Activated CD8-positive, alpha-beta memory T cell treated with anti-CD3 and anti-CD28 coated beads, Interleukin-2, amount 10 ng/mL, durations not matched to agents 7 days and 5 days (primary cell): ENCODE measurements at regions not wholly inside any gene's neighbourhood (a gene's known extent, or its start where the extent isn't known, plus 50 kb on each side); places are given as distances from the start of the nearest gene placed in this dataset.
"Not testable (repeated sequence)": the region's sequence is repeated elsewhere in the genome, so short reads cannot be mapped to it uniquely, and the experiment has no call there.

Experiments
- ATAC-seq: fragments of 150-1000 bp; cut with Tn5 transposase; one replicate; pipeline ENCODE4 v1.10.0; 2021; ENCODE audit warnings: moderate library complexity
- CTCF ChIA-PET: fragments of 350-600 bp; sonication (Branson Sonifier 250); formaldehyde crosslinking; loops from one replicate; lab custom pipeline; 2021; ENCODE audit warnings: antibody characterized with exemption; lab: Charles Lee
- DNase-seq: peaks from one replicate; pipeline ENCODE4 v3.0.0-alpha.2; 2020
- H3K27ac Mint-ChIP-seq: one replicate; pipeline ENCODE4 v1.8.0; 2021; ENCODE audit warnings: mild to moderate bottlenecking, mixed read lengths
- H3K27me3 Mint-ChIP-seq: one replicate; pipeline ENCODE4 v1.8.0; 2021; ENCODE audit warnings: mixed read lengths
- H3K36me3 Mint-ChIP-seq: one replicate; pipeline ENCODE4 v1.8.0; 2021; ENCODE audit warnings: mild to moderate bottlenecking, mixed read lengths
- H3K4me1 Mint-ChIP-seq: one replicate; pipeline ENCODE4 v1.8.0; 2021; ENCODE audit warnings: mixed read lengths
- H3K4me3 Mint-ChIP-seq: one replicate; pipeline ENCODE4 v1.8.0; 2021; ENCODE audit warnings: mild to moderate bottlenecking, moderate library complexity, mixed read lengths
- H3K9me3 Mint-ChIP-seq: one replicate; pipeline ENCODE4 v1.8.0; 2022; ENCODE audit warnings: low read depth, mixed read lengths

DNA sequence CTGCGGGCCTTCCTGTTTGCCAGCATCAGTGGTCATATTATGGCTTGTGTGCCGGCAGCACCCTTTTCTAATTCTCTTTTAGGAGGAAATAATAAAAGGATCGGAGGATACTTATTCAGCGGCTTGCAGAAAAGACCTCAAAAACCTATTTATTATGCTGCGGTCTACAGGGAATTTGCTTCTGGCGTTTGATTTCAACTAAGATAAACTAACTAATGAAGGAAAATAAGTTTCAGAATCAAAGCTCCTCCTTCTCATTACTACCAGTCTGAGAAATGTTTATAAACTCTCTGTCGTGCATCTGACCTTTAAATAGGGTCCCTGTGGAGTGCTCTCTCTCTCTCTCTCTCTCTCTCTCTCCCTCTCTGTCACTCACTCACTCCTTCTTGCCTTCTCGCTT is 335.0 kb upstream of the GLI3 start:
- Mint-ChIP-seq H3K4me1 (no peaks in the 10 kb centered on the region), H3K36me3 (no peaks in the 10 kb centered on the region), H3K27ac (no peak overlapping the region), H3K27me3 (no peaks in the 10 kb centered on the region), H3K9me3 (peaks cover 2% of the 10 kb centered on the region), H3K4me3 (no peak overlapping the region)
- no peak for ATAC-seq
- CTCF ChIA-PET = no interaction called here
- no peak for DNase-seq

DNA sequence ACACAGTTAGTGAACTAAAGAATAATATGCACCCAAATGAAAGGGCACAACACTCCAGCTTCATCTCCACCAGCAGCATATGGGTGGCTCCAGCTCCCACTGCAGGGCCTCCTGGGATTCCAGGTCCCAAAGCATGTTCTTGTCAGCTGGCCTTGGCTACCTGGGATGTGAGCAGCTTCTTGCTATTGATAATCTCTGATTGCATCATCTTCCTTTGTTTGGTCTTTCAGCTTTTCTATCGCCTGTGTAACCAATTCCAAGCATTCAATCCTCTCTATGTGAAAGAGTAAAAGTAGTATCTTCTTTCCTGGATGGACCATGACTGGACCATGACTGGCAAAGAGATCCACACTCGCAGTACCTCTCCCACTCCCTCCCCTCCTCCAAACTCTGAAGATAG is 333.9 kb upstream of the GLI3 start:
- CTCF ChIA-PET = no interaction called here
- DNase-seq (no peak), ATAC-seq (no peak)
- Mint-ChIP-seq H3K27me3 (no peaks in the 10 kb centered on the region), H3K4me3 (no peak overlapping the region), H3K4me1 (no peaks in the 10 kb centered on the region), H3K36me3 (no peaks in the 10 kb centered on the region), H3K27ac (no peak overlapping the region), H3K9me3 (peaks cover 2% of the 10 kb centered on the region)

DNA sequence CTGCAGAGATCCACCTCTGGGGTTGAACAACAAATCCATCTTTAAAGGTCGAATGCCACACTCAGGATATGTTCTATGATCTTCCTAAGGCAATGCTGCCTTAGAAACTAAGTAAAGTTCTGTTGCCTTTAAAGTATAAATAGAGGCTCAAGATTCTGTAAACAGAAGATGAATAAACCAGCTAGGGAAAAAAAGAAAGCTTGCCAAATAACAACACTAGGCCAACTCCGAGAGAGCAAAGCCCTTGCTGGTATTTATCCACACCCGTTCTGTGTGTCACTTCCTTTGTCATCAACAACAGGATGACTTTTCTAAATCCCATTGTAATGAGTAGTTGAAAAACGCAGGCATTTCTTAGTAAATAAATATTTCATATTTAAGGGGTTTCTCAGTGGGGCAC is 330.0 kb upstream of the GLI3 start:
- Mint-ChIP-seq H3K4me3 (no peak overlapping the region), H3K36me3 (no peaks in the 10 kb centered on the region), H3K27ac (no peak overlapping the region), H3K9me3 (peaks cover 2% of the 10 kb centered on the region), H3K27me3 (no peaks in the 10 kb centered on the region), H3K4me1 (no peaks in the 10 kb centered on the region)
- no peak for ATAC-seq
- DNase-seq = no peak
- CTCF ChIA-PET = no interaction called here

DNA sequence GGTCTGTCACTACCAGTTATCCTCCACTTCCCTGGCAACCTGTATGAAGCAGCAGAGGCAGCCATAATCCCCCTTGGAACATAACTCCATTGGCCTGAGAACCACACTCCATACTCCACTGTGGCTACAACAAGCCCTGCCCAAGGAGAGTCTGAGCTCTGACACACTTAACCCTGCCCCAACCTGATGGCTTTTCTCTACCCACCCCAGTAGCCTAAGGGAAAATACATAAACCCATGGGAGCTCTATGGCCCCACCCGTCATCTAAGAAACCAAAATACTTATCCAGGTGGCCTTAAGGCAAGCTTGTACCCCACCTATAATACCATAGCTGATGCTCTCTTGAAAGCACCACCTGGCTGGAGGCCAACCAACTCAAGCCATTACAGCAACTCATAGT is 324.8 kb upstream of the GLI3 start:
- ATAC-seq (no peak), DNase-seq (no peak)
- Mint-ChIP-seq H3K27ac (no peak overlapping the region), H3K36me3 (no peaks in the 10 kb centered on the region), H3K9me3 (no peaks in the 10 kb centered on the region), H3K4me3 (no peak overlapping the region), H3K4me1 (no peaks in the 10 kb centered on the region), H3K27me3 (no peaks in the 10 kb centered on the region)
- CTCF ChIA-PET = no interaction called here

DNA sequence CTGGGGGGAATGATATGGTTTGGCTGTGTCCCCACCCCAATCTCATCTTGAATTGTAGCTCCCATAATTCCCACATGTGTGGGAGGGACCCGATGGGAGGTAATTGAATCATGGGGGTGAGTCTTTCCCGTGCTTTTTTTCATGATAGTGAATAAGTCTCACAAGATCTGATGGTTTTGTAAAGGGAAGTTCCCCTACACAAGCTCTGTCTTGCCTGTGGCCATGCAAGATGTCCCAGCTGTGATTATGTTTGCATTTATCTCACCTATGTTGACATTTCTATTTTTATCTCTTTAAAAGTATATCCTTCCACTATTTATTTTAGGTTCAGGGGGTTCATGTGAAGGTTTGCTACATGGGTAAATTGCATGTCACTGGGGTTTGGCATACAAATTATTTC is 323.9 kb upstream of the GLI3 start:
- no peaks in the 10 kb centered on the region for H3K9me3 Mint-ChIP-seq
- CTCF ChIA-PET = no interaction called here
- H3K36me3 Mint-ChIP-seq = no peaks in the 10 kb centered on the region
- ATAC-seq = no peak
- no peaks in the 10 kb centered on the region for H3K27me3 Mint-ChIP-seq
- no peak overlapping the region for H3K4me3 Mint-ChIP-seq
- DNase-seq = no peak
- H3K4me1 Mint-ChIP-seq = no peaks in the 10 kb centered on the region
- H3K27ac Mint-ChIP-seq = no peak overlapping the region

DNA sequence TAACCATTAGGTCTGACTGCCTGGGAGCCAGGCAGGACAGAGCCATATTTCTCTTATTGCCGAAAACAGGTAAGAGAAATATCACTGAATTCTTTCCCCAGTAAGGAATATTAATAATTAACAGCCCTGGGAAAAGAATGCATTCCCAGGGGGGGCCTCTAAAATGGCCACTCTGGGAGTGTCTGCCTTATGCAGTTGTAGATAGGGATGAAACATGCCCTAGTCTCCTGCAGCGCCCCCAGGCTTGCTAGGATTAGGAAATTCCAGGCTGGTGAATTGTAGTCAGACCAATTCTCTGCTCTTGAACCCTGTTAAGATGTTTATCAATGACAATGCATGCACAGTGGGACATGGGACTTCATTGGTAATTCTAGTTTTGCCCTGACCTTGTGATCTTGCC is 317.9 kb upstream of the GLI3 start:
- H3K27me3 Mint-ChIP-seq, H3K36me3 Mint-ChIP-seq, H3K9me3 Mint-ChIP-seq, H3K27ac Mint-ChIP-seq, H3K4me1 Mint-ChIP-seq, DNase-seq, CTCF ChIA-PET, ATAC-seq, H3K4me3 Mint-ChIP-seq: not testable (repeated sequence)

DNA sequence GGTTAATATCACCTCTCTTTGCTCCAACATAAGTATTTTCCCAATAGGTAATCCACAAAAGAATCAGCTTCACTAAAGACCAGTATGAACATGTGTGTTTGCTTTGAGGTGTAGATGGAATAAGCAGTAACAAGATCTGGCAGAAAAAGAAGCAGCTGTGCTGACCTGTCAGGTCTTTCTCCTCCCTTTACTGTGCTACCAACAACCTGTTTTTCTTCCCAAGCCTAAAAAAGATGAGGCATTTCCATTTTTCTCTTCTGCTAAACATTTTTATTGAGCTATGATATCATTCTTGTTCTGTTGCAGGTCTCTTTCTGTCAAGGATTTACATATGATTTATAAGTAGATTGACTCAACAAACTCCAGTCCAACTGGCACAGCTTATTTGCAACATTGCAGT is 315.2 kb upstream of the GLI3 start:
- no peak overlapping the region for H3K4me3 Mint-ChIP-seq
- H3K36me3 Mint-ChIP-seq = no peaks in the 10 kb centered on the region
- no peaks in the 10 kb centered on the region for H3K27me3 Mint-ChIP-seq
- no peak overlapping the region for H3K27ac Mint-ChIP-seq
- H3K9me3 Mint-ChIP-seq = peaks cover 1% of the 10 kb centered on the region
- DNase-seq (no peak), ATAC-seq (no peak)
- no peaks in the 10 kb centered on the region for H3K4me1 Mint-ChIP-seq
- CTCF ChIA-PET = no interaction called here

DNA sequence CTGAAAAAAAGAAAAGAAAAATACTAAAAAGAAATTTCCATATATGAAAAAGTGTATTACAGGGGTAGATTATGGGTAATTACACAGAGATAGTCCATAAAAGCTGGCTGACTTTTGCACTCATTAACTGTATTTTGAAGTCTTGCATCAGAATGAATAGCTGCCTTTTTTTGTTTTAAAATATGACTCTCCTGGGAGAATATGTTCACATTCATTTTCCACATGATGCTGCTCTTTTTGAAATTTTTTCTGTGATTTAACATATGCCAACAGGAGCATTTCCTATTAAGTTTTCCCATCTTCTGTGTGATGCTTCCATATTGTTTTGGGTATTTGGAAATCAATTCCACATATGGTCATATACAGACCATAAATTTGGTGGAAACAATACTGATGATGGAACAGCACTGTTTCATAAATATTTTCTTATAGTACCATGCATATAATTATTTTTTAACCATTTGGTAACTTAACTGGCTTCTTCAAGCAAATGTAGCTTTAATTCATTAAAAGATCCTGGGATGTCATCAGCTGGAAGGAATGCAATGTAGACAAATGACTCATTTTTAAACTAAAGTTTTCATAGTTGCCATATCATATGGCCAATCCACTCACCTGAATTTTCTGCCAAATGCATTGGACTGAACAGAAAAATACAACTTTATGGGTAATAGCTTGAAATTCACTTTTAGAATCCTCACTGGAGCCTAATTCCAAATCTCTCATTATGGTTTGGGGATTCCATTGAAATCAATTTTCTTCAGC is 313.9 kb upstream of the GLI3 start:
- Mint-ChIP-seq H3K4me3 (no peak overlapping the region), H3K4me1 (no peaks in the 10 kb centered on the region), H3K9me3 (peaks cover 4% of the 10 kb centered on the region), H3K27ac (no peak overlapping the region), H3K36me3 (no peaks in the 10 kb centered on the region), H3K27me3 (no peaks in the 10 kb centered on the region)
- no peak for DNase-seq
- ATAC-seq = no peak
- CTCF ChIA-PET = no interaction called here

DNA sequence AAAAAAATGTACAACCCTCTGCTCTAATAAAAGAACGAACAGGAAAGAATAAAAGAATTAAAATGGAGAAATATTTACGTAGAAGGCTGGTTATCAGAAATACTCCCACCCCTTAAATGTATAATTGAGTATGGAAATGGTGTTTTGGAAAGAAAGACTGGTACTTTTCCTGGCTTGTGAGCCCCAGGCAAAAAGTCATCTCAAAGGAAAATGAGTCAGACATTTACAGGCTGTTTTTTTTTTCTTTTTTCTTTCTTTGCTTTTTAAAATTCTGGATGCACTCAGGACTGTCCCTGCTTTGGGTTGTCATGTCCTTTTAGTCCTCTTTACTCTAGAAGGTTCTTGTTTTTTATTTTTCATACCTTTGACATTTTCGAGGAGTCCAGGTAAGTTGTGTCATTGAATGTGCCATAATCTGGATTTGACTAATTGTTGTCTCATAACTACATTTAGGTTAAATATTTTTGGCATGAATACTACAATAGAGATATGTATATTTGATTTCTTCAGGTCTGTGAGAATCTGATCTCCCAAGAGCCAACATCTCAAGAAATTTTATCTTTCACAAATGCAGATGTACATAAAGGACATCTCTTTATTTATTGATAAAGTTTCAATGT is 313.0 kb upstream of the GLI3 start:
- Mint-ChIP-seq H3K27ac (no peak overlapping the region), H3K4me1 (no peaks in the 10 kb centered on the region), H3K27me3 (no peaks in the 10 kb centered on the region), H3K9me3 (peaks cover 7% of the 10 kb centered on the region), H3K36me3 (no peaks in the 10 kb centered on the region), H3K4me3 (no peak overlapping the region)
- ATAC-seq = no peak
- CTCF ChIA-PET = no interaction called here
- DNase-seq = no peak

DNA sequence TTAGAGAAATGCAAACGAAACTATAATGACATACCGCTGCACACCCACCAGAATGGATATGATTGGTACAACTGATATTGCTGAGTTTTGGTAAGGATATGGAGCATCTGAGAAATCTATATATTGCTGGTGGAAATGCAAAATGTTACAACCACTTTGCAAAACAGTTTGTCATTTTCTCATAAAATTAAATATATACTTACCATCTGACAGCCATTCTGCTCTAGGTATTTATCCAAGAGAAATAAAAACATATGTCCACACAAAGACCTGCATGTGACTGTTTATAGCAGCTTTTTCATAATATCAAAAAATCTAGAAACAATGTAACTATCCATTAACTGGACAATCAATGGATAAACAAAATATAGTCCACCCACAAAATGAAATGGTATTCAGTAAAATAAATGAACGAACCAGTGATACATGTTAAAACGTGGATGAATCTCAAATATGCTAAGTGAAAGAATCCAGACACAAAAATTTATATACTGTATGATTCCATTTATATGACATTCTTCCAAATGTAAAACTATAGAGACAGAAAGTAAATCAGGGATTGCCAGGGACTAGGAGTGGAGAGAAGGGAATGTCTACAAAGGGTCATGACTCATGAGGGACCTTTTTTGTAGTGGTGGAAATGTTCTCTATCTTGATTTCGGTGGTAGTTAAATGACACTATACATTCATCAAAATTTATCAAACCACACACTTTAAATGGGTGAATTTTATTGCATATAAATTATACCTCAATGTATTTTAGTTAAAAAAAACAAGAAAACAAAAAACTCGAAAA is 312.0 kb upstream of the GLI3 start:
- Mint-ChIP-seq H3K9me3 (peaks cover 8% of the 10 kb centered on the region), H3K27ac (no peak overlapping the region), H3K27me3 (no peaks in the 10 kb centered on the region), H3K4me1 (no peaks in the 10 kb centered on the region), H3K36me3 (no peaks in the 10 kb centered on the region), H3K4me3 (no peak overlapping the region)
- DNase-seq = no peak
- no peak for ATAC-seq
- CTCF ChIA-PET = no interaction called here

DNA sequence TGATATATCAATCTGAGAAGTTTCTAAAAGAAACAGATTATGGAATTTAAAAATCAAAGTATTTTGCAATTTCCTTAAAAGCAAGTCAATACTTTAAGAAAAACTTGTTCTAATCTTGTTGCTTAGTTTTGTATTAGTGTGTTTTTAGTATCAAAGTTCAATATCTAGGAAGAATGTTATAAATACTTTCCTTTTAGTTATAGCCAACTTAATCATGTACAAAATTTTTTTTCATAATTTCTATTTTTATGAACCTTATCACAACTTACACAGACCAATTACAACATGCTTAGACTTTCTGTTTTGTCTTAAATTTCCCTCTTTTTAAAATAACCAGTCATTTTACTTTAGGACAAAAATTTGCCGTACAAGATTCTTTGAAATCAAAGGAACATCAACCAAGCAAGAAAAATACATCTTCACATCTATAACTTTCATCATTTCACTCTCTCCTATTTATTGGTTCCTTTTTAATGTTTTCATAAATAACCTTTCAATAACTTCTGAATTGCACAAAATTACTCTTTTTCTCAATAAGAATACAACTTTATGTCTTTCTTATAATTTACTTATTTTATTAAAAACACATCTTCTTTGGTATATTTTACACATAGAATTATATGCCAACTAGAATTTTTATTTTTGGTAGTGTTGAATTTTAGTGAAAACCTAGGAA is 308.2 kb upstream of the GLI3 start:
- Mint-ChIP-seq H3K27ac (no peak overlapping the region), H3K4me1 (no peaks in the 10 kb centered on the region), H3K9me3 (peaks cover 8% of the 10 kb centered on the region), H3K36me3 (no peaks in the 10 kb centered on the region), H3K4me3 (no peak overlapping the region), H3K27me3 (no peaks in the 10 kb centered on the region)
- ATAC-seq = no peak
- no peak for DNase-seq
- CTCF ChIA-PET = no interaction called here

DNA sequence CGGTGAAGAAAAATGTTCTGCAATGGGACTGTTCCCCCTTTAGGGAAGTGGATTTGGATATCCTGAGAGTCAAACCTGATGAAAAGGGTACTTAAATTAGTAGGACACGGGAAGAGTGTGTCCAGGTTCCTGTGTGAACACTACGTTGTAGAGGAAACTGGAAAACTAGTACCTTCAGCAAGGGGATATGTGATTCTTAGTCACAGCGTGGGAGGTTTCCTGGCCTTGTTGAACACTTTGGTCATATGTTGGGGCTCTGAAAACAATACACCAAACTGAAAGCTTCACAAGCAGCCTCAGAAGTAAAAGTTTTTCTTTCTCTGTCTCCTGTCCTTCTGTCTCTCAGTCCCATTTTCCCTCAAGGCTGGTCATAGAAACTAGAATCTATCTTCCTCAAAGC is 306.9 kb upstream of the GLI3 start:
- H3K27ac Mint-ChIP-seq = no peak overlapping the region
- no peak overlapping the region for H3K4me3 Mint-ChIP-seq
- no peaks in the 10 kb centered on the region for H3K4me1 Mint-ChIP-seq
- H3K27me3 Mint-ChIP-seq = no peaks in the 10 kb centered on the region
- CTCF ChIA-PET = no interaction called here
- no peak for ATAC-seq
- no peak for DNase-seq
- H3K36me3 Mint-ChIP-seq = no peaks in the 10 kb centered on the region
- H3K9me3 Mint-ChIP-seq = peaks cover 8% of the 10 kb centered on the region

DNA sequence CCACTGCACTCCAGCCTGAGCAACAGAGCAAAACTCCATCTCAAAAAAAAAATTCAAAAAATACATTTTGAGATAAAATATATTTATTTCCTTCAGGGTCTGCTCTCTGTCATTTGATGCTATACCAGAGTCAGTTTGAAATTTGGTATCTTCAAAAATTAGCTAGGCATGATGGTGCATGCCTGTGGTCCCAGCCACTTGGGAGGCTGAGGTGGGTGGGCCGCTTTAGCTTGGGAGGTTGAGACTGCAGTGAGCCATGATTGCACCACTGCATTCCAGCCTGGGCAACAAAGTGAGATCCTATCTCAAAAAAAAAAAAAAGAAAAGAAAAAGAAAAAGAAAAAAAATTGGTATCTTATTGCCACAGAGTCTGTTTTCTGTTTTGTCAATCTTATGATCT is 305.4 kb upstream of the GLI3 start:
- H3K9me3 Mint-ChIP-seq, CTCF ChIA-PET, H3K4me3 Mint-ChIP-seq, H3K27me3 Mint-ChIP-seq, DNase-seq, H3K4me1 Mint-ChIP-seq, ATAC-seq, H3K36me3 Mint-ChIP-seq, H3K27ac Mint-ChIP-seq: not testable (repeated sequence)
